AG04449 (cell line): ENCODE measurements at regions not wholly inside any gene's neighbourhood (a gene's known extent, or its start where the extent isn't known, plus 50 kb on each side); places are given as distances from the start of the nearest gene placed in this dataset.

Experiments used
- CTCF ChIA-PET: fragments of 350-600 bp; formaldehyde crosslinking; extraction: SDS; loops from one replicate; lab custom pipeline; 2021; ENCODE audit warnings: antibody characterized with exemption; lab: Yijun Ruan, JAX
- POLR2A ChIA-PET: fragments of 400-600, 350-600 bp; formaldehyde crosslinking; extraction: SDS; loops from one replicate; lab custom pipeline; 2020; ENCODE audit warnings: antibody characterized with exemption, inconsistent platforms; lab: Yijun Ruan, JAX
- DNase-seq: peaks from one replicate; pipeline ENCODE4 v3.0.0-alpha.2; 2010; ENCODE audit warnings: low read depth, low spot score
- H3K4me3 ChIP-seq: 2 replicates; pipeline ENCODE4 v1.5.1; 2011; ENCODE audit warnings: low read depth, mild to moderate bottlenecking, control low read depth, low read length
- TF ChIP-seq, protein P1 (sequence below): IDR thresholded peaks from one replicate; pipeline ENCODE4 v1.5.1; 2011; ENCODE audit warnings: mild to moderate bottlenecking, moderate library complexity, low read length, control low read depth, inconsistent platforms; ENCODE audit not compliant: insufficient read depth; ENCODE audit errors: missing control alignments

GRCh38 chr3:87873136-87873535, 185.7 kb downstream of the CGGBP1 start:
- TF ChIP-seq, protein P1, sequence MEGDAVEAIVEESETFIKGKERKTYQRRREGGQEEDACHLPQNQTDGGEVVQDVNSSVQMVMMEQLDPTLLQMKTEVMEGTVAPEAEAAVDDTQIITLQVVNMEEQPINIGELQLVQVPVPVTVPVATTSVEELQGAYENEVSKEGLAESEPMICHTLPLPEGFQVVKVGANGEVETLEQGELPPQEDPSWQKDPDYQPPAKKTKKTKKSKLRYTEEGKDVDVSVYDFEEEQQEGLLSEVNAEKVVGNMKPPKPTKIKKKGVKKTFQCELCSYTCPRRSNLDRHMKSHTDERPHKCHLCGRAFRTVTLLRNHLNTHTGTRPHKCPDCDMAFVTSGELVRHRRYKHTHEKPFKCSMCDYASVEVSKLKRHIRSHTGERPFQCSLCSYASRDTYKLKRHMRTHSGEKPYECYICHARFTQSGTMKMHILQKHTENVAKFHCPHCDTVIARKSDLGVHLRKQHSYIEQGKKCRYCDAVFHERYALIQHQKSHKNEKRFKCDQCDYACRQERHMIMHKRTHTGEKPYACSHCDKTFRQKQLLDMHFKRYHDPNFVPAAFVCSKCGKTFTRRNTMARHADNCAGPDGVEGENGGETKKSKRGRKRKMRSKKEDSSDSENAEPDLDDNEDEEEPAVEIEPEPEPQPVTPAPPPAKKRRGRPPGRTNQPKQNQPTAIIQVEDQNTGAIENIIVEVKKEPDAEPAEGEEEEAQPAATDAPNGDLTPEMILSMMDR, result no peak
- H3K4me3 ChIP-seq, result no peak overlapping the region
- ChIA-PET CTCF (no interaction called here), POLR2A (no interaction called here)
- no peak for DNase-seq

DNA sequence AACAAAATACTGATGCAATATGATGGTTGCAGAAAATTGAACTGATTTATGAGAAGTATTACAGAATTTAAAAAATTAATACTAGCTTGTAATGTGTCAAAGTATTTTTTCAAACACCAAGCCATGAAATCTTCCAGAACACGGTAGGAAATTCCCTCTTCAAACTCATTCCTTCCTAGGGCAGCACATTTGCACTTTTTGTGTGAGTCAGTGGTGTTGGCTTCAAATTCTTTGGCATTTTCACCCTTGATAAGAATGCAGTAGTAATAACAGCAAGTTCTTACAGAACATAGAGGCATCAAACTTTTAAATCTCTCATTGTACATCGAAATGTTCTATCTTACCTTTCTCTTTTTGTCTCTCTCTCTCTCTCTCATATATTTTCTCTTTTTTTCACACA, 191.8 kb downstream of the CGGBP1 start:
- no peak overlapping the region for H3K4me3 ChIP-seq
- TF ChIP-seq, protein P1, result no peak
- CTCF ChIA-PET, result no interaction called here
- POLR2A ChIA-PET, result no interaction called here
- no peak for DNase-seq

- TF ChIP-seq, protein P1, result no peak
- POLR2A ChIA-PET, result no interaction called here
- CTCF ChIA-PET, result interaction anchor here (1.2 kb wide), 1 partner anchor 325 kb away, joined by 3 read pairs; no protein-coding TSS in a partner anchor
- no peak for DNase-seq
- H3K4me3 ChIP-seq, result no peak overlapping the region
Observed at GRCh38 chr3:87856126-87856525, 202.7 kb downstream of the CGGBP1 start.

DNA sequence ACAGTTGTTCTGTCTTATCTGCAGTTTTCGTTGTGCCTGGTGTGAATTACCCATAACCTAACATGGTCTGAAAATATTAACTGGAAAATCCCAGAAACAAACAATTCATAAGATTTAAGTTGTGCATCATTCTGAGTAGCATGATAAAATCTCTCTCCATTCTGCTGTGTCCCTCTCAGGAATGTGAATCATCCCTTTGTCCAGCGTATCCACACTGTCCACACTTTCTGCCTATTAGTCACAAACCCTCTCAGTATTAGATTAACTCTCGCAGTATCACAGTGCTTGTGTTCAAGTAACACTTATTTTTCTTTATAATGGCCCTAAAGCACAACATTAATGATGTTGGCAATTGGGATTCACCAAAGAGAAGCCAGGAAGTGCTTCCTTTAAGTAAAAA, 203.2 kb downstream of the CGGBP1 start:
- TF ChIP-seq, protein P1, result no peak
- H3K4me3 ChIP-seq, result no peak overlapping the region
- no peak for DNase-seq
- POLR2A ChIA-PET, result no interaction called here
- CTCF ChIA-PET, result no interaction called here

- ChIA-PET CTCF (no interaction called here), POLR2A (no interaction called here)
- H3K4me3 ChIP-seq, result no peak overlapping the region
- no peak for DNase-seq
- TF ChIP-seq, protein P1, result no peak
Observed at GRCh38 chr3:87855211-87855610, 203.6 kb downstream of the CGGBP1 start.

DNA sequence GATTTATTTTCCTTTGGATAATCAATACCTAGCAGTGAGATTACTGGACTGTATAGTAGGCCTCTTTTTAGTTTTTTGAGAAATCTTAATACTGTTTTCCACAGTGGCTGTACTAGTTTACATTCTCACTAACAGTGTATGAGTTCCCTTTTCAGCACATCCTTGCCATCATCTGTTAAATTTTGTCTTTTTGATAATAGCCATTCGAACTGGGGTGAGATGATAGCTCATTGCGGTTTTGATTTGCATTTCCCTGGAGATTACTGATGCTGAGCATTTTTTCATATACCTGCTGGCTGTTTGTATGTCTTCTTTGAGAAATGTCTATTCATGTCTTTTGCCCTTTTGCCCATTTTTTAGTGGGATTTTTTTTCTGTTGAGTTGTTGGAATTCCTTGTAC, 210.8 kb downstream of the CGGBP1 start:
- ChIA-PET POLR2A (no interaction called here), CTCF (no interaction called here)
- no peak for DNase-seq
- TF ChIP-seq, protein P1, result no peak
- no peak overlapping the region for H3K4me3 ChIP-seq

DNA sequence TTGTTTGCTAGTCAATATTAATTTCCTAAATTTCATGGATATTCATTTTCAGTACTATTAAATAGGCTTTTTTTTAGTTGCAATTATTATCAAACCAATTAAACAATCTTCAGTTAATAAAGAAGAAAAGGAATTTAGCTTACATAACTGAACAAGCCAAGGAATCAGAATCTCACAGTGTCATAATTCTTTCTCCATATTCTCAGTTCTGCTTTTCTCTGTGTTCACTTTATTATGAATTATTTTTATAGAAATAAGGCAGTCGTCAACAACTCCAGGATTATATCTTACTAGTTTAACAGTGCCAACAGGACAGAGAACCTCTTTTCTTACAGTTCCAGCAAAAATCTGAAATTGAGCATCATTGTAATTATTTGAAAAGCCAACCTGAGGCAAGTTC, 221.7 kb downstream of the CGGBP1 start:
- TF ChIP-seq, protein P1, result no peak
- DNase-seq, result no peak
- CTCF ChIA-PET, result no interaction called here
- H3K4me3 ChIP-seq, result no peak overlapping the region
- POLR2A ChIA-PET, result no interaction called here
